ENCODE measurements at regions not wholly inside any gene's neighbourhood (a gene's known extent, or its start where the extent isn't known, plus 50 kb on each side); places are given as distances from the start of the nearest gene placed in this dataset.

DNA sequence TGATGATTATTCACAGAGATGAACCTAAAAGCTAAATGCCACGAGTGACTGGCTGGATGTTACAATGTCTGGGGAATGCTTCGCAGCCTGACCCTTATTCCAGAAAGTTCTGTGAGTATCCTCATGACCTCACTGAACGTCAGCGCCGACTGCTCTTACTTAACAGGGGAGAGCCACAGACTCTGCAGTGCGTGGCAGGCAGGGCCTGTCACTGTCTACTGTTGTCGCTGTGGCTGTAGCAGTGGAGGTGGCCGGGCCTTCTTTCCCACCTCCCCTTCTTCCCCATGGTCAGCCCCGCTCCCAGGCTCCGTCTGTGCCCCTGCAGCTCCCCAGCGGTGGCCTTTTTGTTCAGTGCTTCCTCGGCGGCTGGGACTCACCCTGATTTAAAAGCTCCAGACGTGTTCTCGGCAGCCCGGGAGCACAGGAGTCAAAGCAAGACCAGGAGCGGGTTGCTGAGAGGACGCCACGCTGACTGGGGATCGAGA lies 52.2 kb upstream of the TARBP1 start:
- TF ChIP-seq, protein P1, sequence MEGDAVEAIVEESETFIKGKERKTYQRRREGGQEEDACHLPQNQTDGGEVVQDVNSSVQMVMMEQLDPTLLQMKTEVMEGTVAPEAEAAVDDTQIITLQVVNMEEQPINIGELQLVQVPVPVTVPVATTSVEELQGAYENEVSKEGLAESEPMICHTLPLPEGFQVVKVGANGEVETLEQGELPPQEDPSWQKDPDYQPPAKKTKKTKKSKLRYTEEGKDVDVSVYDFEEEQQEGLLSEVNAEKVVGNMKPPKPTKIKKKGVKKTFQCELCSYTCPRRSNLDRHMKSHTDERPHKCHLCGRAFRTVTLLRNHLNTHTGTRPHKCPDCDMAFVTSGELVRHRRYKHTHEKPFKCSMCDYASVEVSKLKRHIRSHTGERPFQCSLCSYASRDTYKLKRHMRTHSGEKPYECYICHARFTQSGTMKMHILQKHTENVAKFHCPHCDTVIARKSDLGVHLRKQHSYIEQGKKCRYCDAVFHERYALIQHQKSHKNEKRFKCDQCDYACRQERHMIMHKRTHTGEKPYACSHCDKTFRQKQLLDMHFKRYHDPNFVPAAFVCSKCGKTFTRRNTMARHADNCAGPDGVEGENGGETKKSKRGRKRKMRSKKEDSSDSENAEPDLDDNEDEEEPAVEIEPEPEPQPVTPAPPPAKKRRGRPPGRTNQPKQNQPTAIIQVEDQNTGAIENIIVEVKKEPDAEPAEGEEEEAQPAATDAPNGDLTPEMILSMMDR (IDR thresholded peaks at IDR 0.05): no peak
- TF ChIP-seq EZH2 (IDR thresholded peaks at IDR 0.05; ENCODE audit: borderline replicate concordance, insufficient read depth, low read depth, low read length, poor library complexity, severe bottlenecking): no peak
